A673 (cell line): ENCODE measurements at regions not wholly inside any gene's neighbourhood (a gene's known extent, or its start where the extent isn't known, plus 50 kb on each side); places are given as distances from the start of the nearest gene placed in this dataset.

Experiments
- BruUV-seq: library from RNA; stranded (reverse); fragments of 400-500 nt; replicated peaks from 2 replicates; lab custom pipeline; 2021; lab: Mats Ljungman, UMichigan
- CTCF ChIA-PET: fragments of 300-600 bp; sonication (Branson Sonifier 250); formaldehyde crosslinking; loops from one replicate; lab custom pipeline; 2022; ENCODE audit warnings: antibody characterized with exemption; lab: Charles Lee
- POLR2A ChIA-PET: fragments of 300-600 bp; sonication (Branson Sonifier 250); formaldehyde crosslinking; loops from one replicate; lab custom pipeline; 2022; ENCODE audit warnings: antibody characterized with exemption; ENCODE audit not compliant: low non-redundant PET; lab: Charles Lee
- DNase-seq: peaks from one replicate; pipeline ENCODE4 v3.0.0-alpha.2; 2015; ENCODE audit warnings: low spot score
- H3K27ac ChIP-seq: fragments of 200-600 bp; sonication (generic); 2 replicates; pipeline ENCODE4 v1.5.1; 2016; ENCODE audit warnings: mixed run types, low read depth, mild to moderate bottlenecking, mixed read lengths, antibody characterized with exemption, low read length; ENCODE audit not compliant: poor library complexity, severe bottlenecking
- H3K27me3 ChIP-seq: fragments of 200-600 bp; sonication (generic); replicated peaks from 2 replicates; pipeline ENCODE4 v1.6.1; 2017; ENCODE audit warnings: mixed run types, low read depth, mild to moderate bottlenecking, mixed read lengths, antibody characterized with exemption, low read length; ENCODE audit not compliant: insufficient read depth, poor library complexity
- H3K36me3 ChIP-seq: fragments of 200-600 bp; sonication (generic); 2 replicates; pipeline ENCODE4 v1.6.1; 2016; ENCODE audit warnings: mixed run types, mild to moderate bottlenecking, mixed read lengths, antibody characterized with exemption, low read length; ENCODE audit not compliant: insufficient read depth, poor library complexity, severe bottlenecking
- H3K4me1 ChIP-seq: fragments of 200-600 bp; sonication (generic); 2 replicates; pipeline ENCODE4 v1.6.1; 2017; ENCODE audit warnings: mixed run types, mild to moderate bottlenecking, mixed read lengths, antibody characterized with exemption, low read length; ENCODE audit not compliant: insufficient read depth, poor library complexity, severe bottlenecking
- H3K4me3 ChIP-seq: fragments of 200-600 bp; sonication (generic); 2 replicates; pipeline ENCODE4 v1.5.1; 2016; ENCODE audit warnings: low read depth, mixed run types, mild to moderate bottlenecking, mixed read lengths, low read length; ENCODE audit not compliant: poor library complexity, severe bottlenecking
- H3K9me3 ChIP-seq: fragments of 200-600 bp; sonication (generic); 2 replicates; pipeline ENCODE4 v1.6.1; 2016; ENCODE audit warnings: mixed run types, low read depth, mild to moderate bottlenecking, mixed read lengths, antibody characterized with exemption, low read length; ENCODE audit not compliant: poor library complexity, severe bottlenecking
- EZH2 ChIP-seq: fragments of 200-600 bp; sonication (generic); IDR thresholded peaks from 2 replicates; pipeline ENCODE4 v1.6.1; 2017; ENCODE audit warnings: borderline replicate concordance, low read depth, mild to moderate bottlenecking, mixed read lengths, antibody characterized with exemption, low read length; ENCODE audit not compliant: poor library complexity, severe bottlenecking
- intact Hi-C: fragments of 100-400 bp; cut with micrococcal nuclease; formaldehyde crosslinking; loops from one replicate; pipeline ENCODE4 v1.10.0; 2022; ENCODE audit not compliant: unreplicated experiment
- TF ChIP-seq, protein P1 (sequence below): fragments of 300-800, 200-600 bp; sonication (generic); conservative IDR thresholded peaks from 2 replicates; pipeline ENCODE4 v1.5.1; 2017; ENCODE audit warnings: low read depth, mild to moderate bottlenecking, antibody characterized with exemption, low read length, moderate library complexity, mixed read lengths

DNA sequence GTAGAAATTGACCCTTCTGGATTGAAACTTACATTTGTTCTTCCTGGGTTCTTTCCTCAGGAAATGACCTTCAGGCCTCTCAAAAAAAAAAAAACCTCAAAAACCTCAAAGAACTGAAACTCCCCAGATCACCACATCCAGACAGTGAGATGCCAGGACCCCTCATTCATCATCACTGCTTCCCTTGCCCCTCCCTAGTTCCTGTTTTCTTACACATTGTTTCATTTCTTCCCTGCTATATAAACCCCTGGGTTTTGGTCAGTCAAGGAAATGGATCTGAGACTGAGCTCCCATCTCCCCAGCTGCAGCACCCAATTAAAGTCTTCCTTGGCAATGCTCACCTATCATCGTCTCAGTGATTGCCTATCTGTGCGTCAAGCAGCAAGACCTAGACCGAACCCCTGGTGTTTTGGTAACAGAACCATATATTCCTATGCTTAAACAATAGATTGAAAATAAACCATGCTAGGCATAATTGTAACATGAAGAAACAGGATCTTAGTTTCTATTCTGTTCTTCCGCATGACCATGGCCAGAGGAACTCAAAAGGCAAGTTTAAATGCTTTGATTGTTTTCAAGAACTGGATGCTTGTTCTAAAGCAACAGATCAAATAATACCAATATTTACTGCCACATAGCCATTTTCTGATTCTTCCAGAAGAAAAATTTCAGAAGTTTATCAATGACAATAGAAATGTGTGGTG lies 108.0 kb upstream of the MAX start:
- Histone ChIP-seq H3K36me3 (no peaks in the 10 kb centered on the region), H3K27ac (no peak overlapping the region), H3K27me3 (no peaks in the 10 kb centered on the region), H3K4me3 (no peak overlapping the region), H3K9me3 (no peaks in the 10 kb centered on the region), H3K4me1 (peaks cover 6% of the 10 kb centered on the region)
- TF ChIP-seq EZH2 = no peak
- TF ChIP-seq, protein P1, sequence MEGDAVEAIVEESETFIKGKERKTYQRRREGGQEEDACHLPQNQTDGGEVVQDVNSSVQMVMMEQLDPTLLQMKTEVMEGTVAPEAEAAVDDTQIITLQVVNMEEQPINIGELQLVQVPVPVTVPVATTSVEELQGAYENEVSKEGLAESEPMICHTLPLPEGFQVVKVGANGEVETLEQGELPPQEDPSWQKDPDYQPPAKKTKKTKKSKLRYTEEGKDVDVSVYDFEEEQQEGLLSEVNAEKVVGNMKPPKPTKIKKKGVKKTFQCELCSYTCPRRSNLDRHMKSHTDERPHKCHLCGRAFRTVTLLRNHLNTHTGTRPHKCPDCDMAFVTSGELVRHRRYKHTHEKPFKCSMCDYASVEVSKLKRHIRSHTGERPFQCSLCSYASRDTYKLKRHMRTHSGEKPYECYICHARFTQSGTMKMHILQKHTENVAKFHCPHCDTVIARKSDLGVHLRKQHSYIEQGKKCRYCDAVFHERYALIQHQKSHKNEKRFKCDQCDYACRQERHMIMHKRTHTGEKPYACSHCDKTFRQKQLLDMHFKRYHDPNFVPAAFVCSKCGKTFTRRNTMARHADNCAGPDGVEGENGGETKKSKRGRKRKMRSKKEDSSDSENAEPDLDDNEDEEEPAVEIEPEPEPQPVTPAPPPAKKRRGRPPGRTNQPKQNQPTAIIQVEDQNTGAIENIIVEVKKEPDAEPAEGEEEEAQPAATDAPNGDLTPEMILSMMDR = no peak
- ChIA-PET CTCF (no interaction called here), POLR2A (no interaction called here)
- no peak for DNase-seq
- no TSS peak for BruUV-seq
- intact Hi-C loops = no loop called here

DNA sequence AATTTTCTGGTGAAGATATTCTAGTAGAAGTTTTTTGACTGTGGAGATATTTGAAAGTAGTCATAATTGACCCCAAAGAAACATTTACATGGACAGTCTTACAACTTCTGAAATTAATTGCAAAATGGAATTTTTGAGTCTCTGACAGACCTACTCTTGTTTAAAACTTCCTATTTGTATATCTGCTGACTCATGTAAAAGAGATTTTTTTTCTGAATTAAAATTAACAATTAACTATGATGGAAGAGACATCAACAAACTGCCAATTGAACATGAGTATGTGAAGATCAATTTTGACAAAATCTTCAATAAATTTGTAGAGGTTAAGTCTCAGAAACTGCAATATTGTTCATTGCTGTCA lies 108.5 kb upstream of the MAX start:
- H3K36me3 ChIP-seq = no peaks in the 10 kb centered on the region
- no TSS peak for BruUV-seq
- no peak overlapping the region for H3K4me3 ChIP-seq
- no peaks in the 10 kb centered on the region for H3K9me3 ChIP-seq
- TF ChIP-seq, protein P1 = no peak
- TF ChIP-seq EZH2 = no peak
- DNase-seq = no peak
- POLR2A ChIA-PET = no interaction called here
- no peaks in the 10 kb centered on the region for H3K27me3 ChIP-seq
- CTCF ChIA-PET = no interaction called here
- H3K27ac ChIP-seq = no peak overlapping the region
- peaks cover 6% of the 10 kb centered on the region for H3K4me1 ChIP-seq
- intact Hi-C loops = no loop called here

DNA sequence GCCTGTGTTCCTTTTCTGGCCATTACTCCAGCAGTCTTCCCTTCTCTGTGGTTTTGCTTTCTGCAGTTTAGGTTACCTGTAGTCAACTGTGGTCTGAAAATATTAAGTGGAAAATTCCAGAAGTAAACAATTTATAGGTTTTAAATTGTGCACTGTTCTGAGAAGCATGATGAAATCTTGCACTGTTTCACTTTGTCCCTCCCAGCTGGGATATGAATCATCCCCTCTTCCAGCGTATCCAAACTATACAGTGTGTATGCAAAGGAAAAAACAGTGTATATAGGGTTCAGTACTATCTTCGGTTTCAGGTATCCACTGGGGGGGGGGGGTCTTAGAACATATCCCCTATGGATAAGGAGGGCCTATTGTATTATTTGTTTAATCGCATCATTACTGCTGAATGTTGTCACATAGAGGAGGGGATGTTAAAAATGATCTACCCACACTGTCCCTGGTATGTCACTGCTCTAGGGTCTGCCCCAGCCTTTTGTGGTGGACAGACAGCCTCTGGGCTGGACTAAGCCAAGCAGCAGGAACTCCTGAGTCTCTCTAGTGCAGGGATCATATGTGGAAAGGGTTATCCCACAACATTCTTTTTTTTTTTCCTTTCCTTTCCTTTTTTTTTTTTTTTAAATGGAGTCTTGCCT lies 109.1 kb upstream of the MAX start:
- TF ChIP-seq, protein P1 = no peak
- no peak for TF ChIP-seq EZH2
- ChIA-PET CTCF (no interaction called here), POLR2A (no interaction called here)
- DNase-seq = no peak
- intact Hi-C loops = no loop called here
- no TSS peak for BruUV-seq
- Histone ChIP-seq H3K9me3 (no peaks in the 10 kb centered on the region), H3K27ac (no peak overlapping the region), H3K36me3 (no peaks in the 10 kb centered on the region), H3K4me3 (no peak overlapping the region), H3K4me1 (peaks cover 6% of the 10 kb centered on the region), H3K27me3 (no peaks in the 10 kb centered on the region)
